ENCODE measurements at regions not wholly inside any gene's neighbourhood (a gene's known extent, or its start where the extent isn't known, plus 50 kb on each side); places are given as distances from the start of the nearest gene placed in this dataset.

- H3K27ac Mint-ChIP-seq: no peak overlapping the region
- no peaks in the 10 kb centered on the region for H3K4me1 Mint-ChIP-seq (ENCODE audit: unreplicated experiment)
Measured at GRCh38 chr10:108425283-108425964, 1260.9 kb upstream of the SORCS1 start.

GRCh38 chr10:108424656-108425055 is 1260.2 kb upstream of the SORCS1 start:
- H3K9me3 Mint-ChIP-seq: no peaks in the 10 kb centered on the region
- H3K36me3 Mint-ChIP-seq: no peaks in the 10 kb centered on the region
- no peak overlapping the region for H3K4me3 Mint-ChIP-seq

More at GRCh38 chr10:108425283-108425964, 1260.9 kb upstream of the SORCS1 start:
- DNase-seq (ENCODE audit: extremely low spot score, unreplicated experiment): no peak
- H3K4me3 Mint-ChIP-seq: no peak overlapping the region
- H3K27me3 Mint-ChIP-seq: no peaks in the 10 kb centered on the region
- H3K9me3 Mint-ChIP-seq: no peaks in the 10 kb centered on the region
- no peak for TF ChIP-seq CTCF (conservative IDR thresholded peaks at IDR 0.05)
- H3K36me3 Mint-ChIP-seq: no peaks in the 10 kb centered on the region

GRCh38 chr10:108422286-108422685 is 1257.8 kb upstream of the SORCS1 start:
- Mint-ChIP-seq H3K9me3 (no peaks in the 10 kb centered on the region), H3K4me1 (ENCODE audit: unreplicated experiment) (no peaks in the 10 kb centered on the region), H3K27ac (no peak overlapping the region), H3K4me3 (no peak overlapping the region), H3K27me3 (peaks cover 3% of the 10 kb centered on the region), H3K36me3 (no peaks in the 10 kb centered on the region)
- DNase-seq (ENCODE audit: extremely low spot score, unreplicated experiment): no peak
- TF ChIP-seq CTCF (conservative IDR thresholded peaks at IDR 0.05): no peak

More at GRCh38 chr10:108424656-108425055, 1260.2 kb upstream of the SORCS1 start:
- Mint-ChIP-seq H3K27me3 (no peaks in the 10 kb centered on the region), H3K27ac (no peak overlapping the region), H3K4me1 (ENCODE audit: unreplicated experiment) (no peaks in the 10 kb centered on the region)
- no peak for DNase-seq (ENCODE audit: extremely low spot score, unreplicated experiment)
- TF ChIP-seq CTCF (conservative IDR thresholded peaks at IDR 0.05): no peak

- Mint-ChIP-seq H3K4me1 (ENCODE audit: unreplicated experiment) (no peaks in the 10 kb centered on the region), H3K36me3 (no peaks in the 10 kb centered on the region), H3K27ac (no peak overlapping the region), H3K9me3 (no peaks in the 10 kb centered on the region), H3K27me3 (peaks cover 4% of the 10 kb centered on the region), H3K4me3 (no peak overlapping the region)
- DNase-seq (ENCODE audit: extremely low spot score, unreplicated experiment): no peak
- TF ChIP-seq CTCF (conservative IDR thresholded peaks at IDR 0.05): no peak
Measured at GRCh38 chr10:108421266-108421665, 1256.8 kb upstream of the SORCS1 start.

- H3K4me1 Mint-ChIP-seq (ENCODE audit: unreplicated experiment): no peaks in the 10 kb centered on the region
- no peaks in the 10 kb centered on the region for H3K9me3 Mint-ChIP-seq
- no peaks in the 10 kb centered on the region for H3K36me3 Mint-ChIP-seq
- no peak overlapping the region for H3K4me3 Mint-ChIP-seq
- peaks cover 6% of the 10 kb centered on the region for H3K27me3 Mint-ChIP-seq
- TF ChIP-seq CTCF (conservative IDR thresholded peaks at IDR 0.05): no peak
- DNase-seq (ENCODE audit: extremely low spot score, unreplicated experiment): no peak
- no peak overlapping the region for H3K27ac Mint-ChIP-seq
Measured at GRCh38 chr10:108413954-108414353, 1249.4 kb upstream of the SORCS1 start.

Data from type B pancreatic cell (in vitro differentiated cells).